H1 (cell line): ENCODE measurements at regions not wholly inside any gene's neighbourhood (a gene's known extent, or its start where the extent isn't known, plus 50 kb on each side); places are given as distances from the start of the nearest gene placed in this dataset.

Experiments
- CTBP2 ChIP-seq: IDR thresholded peaks from 2 replicates; pipeline ENCODE4 v1.7.0; 2011; ENCODE audit warnings: borderline replicate concordance, mild to moderate bottlenecking, moderate library complexity, mixed read lengths, low read length; ENCODE audit not compliant: insufficient read depth, insufficient read length
- EP300 ChIP-seq, 2 experiments: IDR thresholded peaks; 1 replicate in 1 of 2; 2 replicates in 1 of 2; pipeline ENCODE4 v1.6.1; 2011 to 2012; ENCODE audit warnings: low read depth in 2 of 2, low read length in 2 of 2, mild to moderate bottlenecking in 2 of 2, borderline replicate concordance in 1 of 2, inconsistent platforms in 1 of 2, moderate library complexity in 1 of 2
- PHF8 ChIP-seq: fragments of 200-600 bp; sonication (generic); conservative IDR thresholded peaks from 2 replicates; pipeline ENCODE4 v1.7.1; 2012; ENCODE audit warnings: low read depth, mild to moderate bottlenecking, inconsistent platforms, low read length, moderate library complexity
- USF2 ChIP-seq: IDR thresholded peaks from 2 replicates; pipeline ENCODE4 v1.6.1; 2011; ENCODE audit warnings: low read length, improper control_type of control experiment
- TF ChIP-seq, protein P1 (sequence below): fragments of 300-600 bp; sonication (generic); IDR thresholded peaks from 2 replicates; pipeline ENCODE4 v1.7.1; 2012; ENCODE audit warnings: low read length, moderate library complexity, mild to moderate bottlenecking, inconsistent platforms; ENCODE audit not compliant: insufficient replicate concordance

DNA sequence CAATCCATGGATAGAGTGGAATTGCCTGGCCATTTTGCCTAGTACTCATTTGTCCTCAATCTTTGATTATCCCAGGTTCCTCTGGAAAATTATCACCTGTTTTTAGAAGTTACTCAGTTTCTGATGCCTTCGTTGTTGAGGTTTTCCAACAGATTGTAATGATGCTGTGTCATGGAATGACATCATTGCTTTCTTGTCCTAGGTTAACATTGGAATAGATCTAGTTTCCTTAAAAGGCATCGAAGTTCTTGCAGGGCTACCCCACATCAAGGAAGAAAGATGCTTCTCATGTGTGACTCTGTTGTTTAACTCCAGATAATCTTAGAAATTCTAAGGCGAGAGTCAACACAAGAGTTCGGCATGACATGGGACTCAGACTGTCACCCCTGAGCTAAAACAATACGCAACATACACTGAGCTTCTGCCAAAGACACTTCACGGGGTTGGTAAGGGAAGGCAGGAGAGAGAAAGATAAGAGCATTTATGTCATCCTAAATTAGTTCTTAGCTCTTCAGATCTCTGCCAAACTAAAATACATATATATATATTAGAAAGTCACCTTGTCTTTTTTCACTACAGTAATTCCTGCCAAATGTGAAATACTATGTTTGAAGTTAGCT is 293.2 kb upstream of the WWC1 start (continued):
- TF ChIP-seq, protein P1, sequence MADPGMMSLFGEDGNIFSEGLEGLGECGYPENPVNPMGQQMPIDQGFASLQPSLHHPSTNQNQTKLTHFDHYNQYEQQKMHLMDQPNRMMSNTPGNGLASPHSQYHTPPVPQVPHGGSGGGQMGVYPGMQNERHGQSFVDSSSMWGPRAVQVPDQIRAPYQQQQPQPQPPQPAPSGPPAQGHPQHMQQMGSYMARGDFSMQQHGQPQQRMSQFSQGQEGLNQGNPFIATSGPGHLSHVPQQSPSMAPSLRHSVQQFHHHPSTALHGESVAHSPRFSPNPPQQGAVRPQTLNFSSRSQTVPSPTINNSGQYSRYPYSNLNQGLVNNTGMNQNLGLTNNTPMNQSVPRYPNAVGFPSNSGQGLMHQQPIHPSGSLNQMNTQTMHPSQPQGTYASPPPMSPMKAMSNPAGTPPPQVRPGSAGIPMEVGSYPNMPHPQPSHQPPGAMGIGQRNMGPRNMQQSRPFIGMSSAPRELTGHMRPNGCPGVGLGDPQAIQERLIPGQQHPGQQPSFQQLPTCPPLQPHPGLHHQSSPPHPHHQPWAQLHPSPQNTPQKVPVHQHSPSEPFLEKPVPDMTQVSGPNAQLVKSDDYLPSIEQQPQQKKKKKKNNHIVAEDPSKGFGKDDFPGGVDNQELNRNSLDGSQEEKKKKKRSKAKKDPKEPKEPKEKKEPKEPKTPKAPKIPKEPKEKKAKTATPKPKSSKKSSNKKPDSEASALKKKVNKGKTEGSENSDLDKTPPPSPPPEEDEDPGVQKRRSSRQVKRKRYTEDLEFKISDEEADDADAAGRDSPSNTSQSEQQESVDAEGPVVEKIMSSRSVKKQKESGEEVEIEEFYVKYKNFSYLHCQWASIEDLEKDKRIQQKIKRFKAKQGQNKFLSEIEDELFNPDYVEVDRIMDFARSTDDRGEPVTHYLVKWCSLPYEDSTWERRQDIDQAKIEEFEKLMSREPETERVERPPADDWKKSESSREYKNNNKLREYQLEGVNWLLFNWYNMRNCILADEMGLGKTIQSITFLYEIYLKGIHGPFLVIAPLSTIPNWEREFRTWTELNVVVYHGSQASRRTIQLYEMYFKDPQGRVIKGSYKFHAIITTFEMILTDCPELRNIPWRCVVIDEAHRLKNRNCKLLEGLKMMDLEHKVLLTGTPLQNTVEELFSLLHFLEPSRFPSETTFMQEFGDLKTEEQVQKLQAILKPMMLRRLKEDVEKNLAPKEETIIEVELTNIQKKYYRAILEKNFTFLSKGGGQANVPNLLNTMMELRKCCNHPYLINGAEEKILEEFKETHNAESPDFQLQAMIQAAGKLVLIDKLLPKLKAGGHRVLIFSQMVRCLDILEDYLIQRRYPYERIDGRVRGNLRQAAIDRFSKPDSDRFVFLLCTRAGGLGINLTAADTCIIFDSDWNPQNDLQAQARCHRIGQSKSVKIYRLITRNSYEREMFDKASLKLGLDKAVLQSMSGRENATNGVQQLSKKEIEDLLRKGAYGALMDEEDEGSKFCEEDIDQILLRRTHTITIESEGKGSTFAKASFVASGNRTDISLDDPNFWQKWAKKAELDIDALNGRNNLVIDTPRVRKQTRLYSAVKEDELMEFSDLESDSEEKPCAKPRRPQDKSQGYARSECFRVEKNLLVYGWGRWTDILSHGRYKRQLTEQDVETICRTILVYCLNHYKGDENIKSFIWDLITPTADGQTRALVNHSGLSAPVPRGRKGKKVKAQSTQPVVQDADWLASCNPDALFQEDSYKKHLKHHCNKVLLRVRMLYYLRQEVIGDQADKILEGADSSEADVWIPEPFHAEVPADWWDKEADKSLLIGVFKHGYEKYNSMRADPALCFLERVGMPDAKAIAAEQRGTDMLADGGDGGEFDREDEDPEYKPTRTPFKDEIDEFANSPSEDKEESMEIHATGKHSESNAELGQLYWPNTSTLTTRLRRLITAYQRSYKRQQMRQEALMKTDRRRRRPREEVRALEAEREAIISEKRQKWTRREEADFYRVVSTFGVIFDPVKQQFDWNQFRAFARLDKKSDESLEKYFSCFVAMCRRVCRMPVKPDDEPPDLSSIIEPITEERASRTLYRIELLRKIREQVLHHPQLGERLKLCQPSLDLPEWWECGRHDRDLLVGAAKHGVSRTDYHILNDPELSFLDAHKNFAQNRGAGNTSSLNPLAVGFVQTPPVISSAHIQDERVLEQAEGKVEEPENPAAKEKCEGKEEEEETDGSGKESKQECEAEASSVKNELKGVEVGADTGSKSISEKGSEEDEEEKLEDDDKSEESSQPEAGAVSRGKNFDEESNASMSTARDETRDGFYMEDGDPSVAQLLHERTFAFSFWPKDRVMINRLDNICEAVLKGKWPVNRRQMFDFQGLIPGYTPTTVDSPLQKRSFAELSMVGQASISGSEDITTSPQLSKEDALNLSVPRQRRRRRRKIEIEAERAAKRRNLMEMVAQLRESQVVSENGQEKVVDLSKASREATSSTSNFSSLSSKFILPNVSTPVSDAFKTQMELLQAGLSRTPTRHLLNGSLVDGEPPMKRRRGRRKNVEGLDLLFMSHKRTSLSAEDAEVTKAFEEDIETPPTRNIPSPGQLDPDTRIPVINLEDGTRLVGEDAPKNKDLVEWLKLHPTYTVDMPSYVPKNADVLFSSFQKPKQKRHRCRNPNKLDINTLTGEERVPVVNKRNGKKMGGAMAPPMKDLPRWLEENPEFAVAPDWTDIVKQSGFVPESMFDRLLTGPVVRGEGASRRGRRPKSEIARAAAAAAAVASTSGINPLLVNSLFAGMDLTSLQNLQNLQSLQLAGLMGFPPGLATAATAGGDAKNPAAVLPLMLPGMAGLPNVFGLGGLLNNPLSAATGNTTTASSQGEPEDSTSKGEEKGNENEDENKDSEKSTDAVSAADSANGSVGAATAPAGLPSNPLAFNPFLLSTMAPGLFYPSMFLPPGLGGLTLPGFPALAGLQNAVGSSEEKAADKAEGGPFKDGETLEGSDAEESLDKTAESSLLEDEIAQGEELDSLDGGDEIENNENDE, result no peak
- TF ChIP-seq USF2 (no peak), CTBP2 (no peak), PHF8 (no peak), EP300 (IDR thresholded peaks at IDR 0.05; ENCODE audit: borderline replicate concordance in 1 of 2, low read depth in 2 of 2, low read length in 2 of 2) (no peak)
